H9 (cell line): ENCODE measurements at regions not wholly inside any gene's neighbourhood (a gene's known extent, or its start where the extent isn't known, plus 50 kb on each side); places are given as distances from the start of the nearest gene placed in this dataset.

ENCODE experiments used
- DNase-seq: peaks from one replicate; pipeline ENCODE4 v3.0.0-alpha.2; 2017
- H2AFZ ChIP-seq: one replicate; pipeline ENCODE4 v1.6.1; 2013; ENCODE audit warnings: mild to moderate bottlenecking, low read length, control low read depth, moderate library complexity
- H2AK5ac ChIP-seq: 2 replicates; pipeline ENCODE4 v1.6.1; 2013; ENCODE audit warnings: low read length, control low read depth, mixed read lengths; ENCODE audit not compliant: insufficient read length
- H2BK120ac ChIP-seq: one replicate; pipeline ENCODE4 v1.6.1; 2013; ENCODE audit warnings: low read depth, mild to moderate bottlenecking, low read length, control low read depth, inconsistent platforms; ENCODE audit not compliant: poor library complexity, severe bottlenecking
- H2BK12ac ChIP-seq: 2 replicates; pipeline ENCODE4 v1.6.1; 2013; ENCODE audit warnings: low read length, control low read depth, mixed read lengths, low read depth; ENCODE audit not compliant: insufficient read length
- H2BK15ac ChIP-seq: 2 replicates; pipeline ENCODE4 v1.6.1; 2013; ENCODE audit warnings: low read depth, low read length, control low read depth
- H2BK20ac ChIP-seq: one replicate; pipeline ENCODE4 v1.6.1; 2013; ENCODE audit warnings: low read depth, mild to moderate bottlenecking, low read length, control low read depth, inconsistent platforms; ENCODE audit not compliant: poor library complexity, severe bottlenecking
- H2BK5ac ChIP-seq: 2 replicates; pipeline ENCODE4 v1.6.1; 2013; ENCODE audit warnings: low read length, control low read depth, mixed read lengths; ENCODE audit not compliant: insufficient read length
- H3K14ac ChIP-seq: 2 replicates; pipeline ENCODE4 v1.6.1; 2013; ENCODE audit warnings: low read length, control low read depth; ENCODE audit not compliant: insufficient read depth
- H3K18ac ChIP-seq: 2 replicates; pipeline ENCODE4 v1.6.1; 2013; ENCODE audit warnings: low read depth, mild to moderate bottlenecking, mixed read lengths, low read length, control low read depth; ENCODE audit not compliant: insufficient read length
- H3K23ac ChIP-seq: 2 replicates; pipeline ENCODE4 v1.6.1; 2013; ENCODE audit warnings: low read length, control low read depth, mixed read lengths, low read depth; ENCODE audit not compliant: insufficient read length
- H3K23me2 ChIP-seq: 2 replicates; pipeline ENCODE4 v1.6.1; 2013; ENCODE audit warnings: low read depth, mild to moderate bottlenecking, mixed read lengths, low read length, control low read depth; ENCODE audit not compliant: insufficient read length, poor library complexity, severe bottlenecking
- H3K27ac ChIP-seq: 2 replicates; pipeline ENCODE4 v1.5.1; 2013; ENCODE audit warnings: low read length, control low read depth, mixed read lengths, low read depth; ENCODE audit not compliant: insufficient read length
- H3K27me3 ChIP-seq: 2 replicates; pipeline ENCODE4 v1.6.1; 2013; ENCODE audit warnings: low read length, control low read depth, inconsistent platforms; ENCODE audit not compliant: insufficient read depth
- H3K4ac ChIP-seq: 2 replicates; pipeline ENCODE4 v1.6.1; 2013; ENCODE audit warnings: low read depth, mild to moderate bottlenecking, control low read depth, inconsistent platforms, low read length, moderate library complexity
- H3K4me1 ChIP-seq: 2 replicates; pipeline ENCODE4 v1.6.1; 2013; ENCODE audit warnings: low read length, control low read depth, inconsistent platforms; ENCODE audit not compliant: insufficient read depth
- H3K4me2 ChIP-seq: 2 replicates; pipeline ENCODE4 v1.6.1; 2013; ENCODE audit warnings: low read length, control low read depth, mixed read lengths; ENCODE audit not compliant: insufficient read length, insufficient read depth
- H3K56ac ChIP-seq: 2 replicates; pipeline ENCODE4 v1.6.1; 2013; ENCODE audit warnings: low read depth, mild to moderate bottlenecking, mixed read lengths, low read length, control low read depth; ENCODE audit not compliant: insufficient read length
- H3K79me1 ChIP-seq: 2 replicates; pipeline ENCODE4 v1.6.1; 2013; ENCODE audit warnings: low read depth, mild to moderate bottlenecking, moderate library complexity, low read length, control low read depth, inconsistent platforms; ENCODE audit not compliant: insufficient read depth, poor library complexity, severe bottlenecking
- H3K79me2 ChIP-seq: 2 replicates; pipeline ENCODE4 v1.6.1; 2013; ENCODE audit warnings: low read length, control low read depth, inconsistent platforms; ENCODE audit not compliant: insufficient read depth
- H3K9ac ChIP-seq: 2 replicates; pipeline ENCODE4 v1.6.1; 2013; ENCODE audit warnings: low read length, control low read depth, mixed read lengths; ENCODE audit not compliant: insufficient read length; ENCODE audit errors: extremely low read depth
- H3K9me3 ChIP-seq: one replicate; pipeline ENCODE4 v1.6.1; 2013; ENCODE audit warnings: low read depth, low read length, inconsistent platforms; ENCODE audit not compliant: control insufficient read depth
- H3T11ph ChIP-seq: one replicate; pipeline ENCODE4 v1.6.1; 2013; ENCODE audit warnings: mild to moderate bottlenecking, low read length, control low read depth, inconsistent platforms
- H4K20me1 ChIP-seq: one replicate; pipeline ENCODE4 v1.6.1; 2013; ENCODE audit not compliant: control insufficient read depth, insufficient read length, insufficient read depth
- H4K5ac ChIP-seq: 2 replicates; pipeline ENCODE4 v1.6.1; 2013; ENCODE audit warnings: low read depth, mild to moderate bottlenecking, mixed read lengths, low read length, control low read depth; ENCODE audit not compliant: insufficient read length
- H4K8ac ChIP-seq: replicated peaks from 2 replicates; pipeline ENCODE4 v1.6.1; 2013; ENCODE audit warnings: low read length, control low read depth, mixed read lengths, low read depth; ENCODE audit not compliant: insufficient read length
- H4K91ac ChIP-seq: 2 replicates; pipeline ENCODE4 v1.6.1; 2013; ENCODE audit warnings: low read depth, mild to moderate bottlenecking, moderate library complexity, mixed read lengths, low read length, control low read depth; ENCODE audit not compliant: insufficient read length
- H3K27ac Mint-ChIP-seq, 3 experiments: 2 replicates in 2 of 3; 3 replicates in 1 of 3; pipeline ENCODE4 v1.8.0; 2020 to 2021; ENCODE audit warnings: mixed read lengths in 3 of 3, mild to moderate bottlenecking in 1 of 3, moderate library complexity in 1 of 3
- H3K27me3 Mint-ChIP-seq: 2 replicates; pipeline ENCODE4 v1.8.0; 2021; ENCODE audit warnings: low read depth, mild to moderate bottlenecking, moderate library complexity, mixed read lengths
- H3K36me3 Mint-ChIP-seq, 3 experiments: 2 replicates in 2 of 3; 3 replicates in 1 of 3; pipeline ENCODE4 v1.8.0; 2020 to 2021; ENCODE audit warnings: low read depth in 3 of 3, mixed read lengths in 3 of 3; ENCODE audit not compliant: insufficient read depth in 1 of 3
- H3K4me1 Mint-ChIP-seq, 2 experiments: 2 replicates each; pipeline ENCODE4 v1.8.0; 2020; ENCODE audit warnings: mixed read lengths in 2 of 2
- H3K4me3 Mint-ChIP-seq, 2 experiments: 2 replicates in 1 of 2; 3 replicates in 1 of 2; pipeline ENCODE4 v1.8.0; 2020 to 2021; ENCODE audit warnings: mild to moderate bottlenecking in 2 of 2, mixed read lengths in 2 of 2, moderate library complexity in 1 of 2
- H3K9me3 Mint-ChIP-seq, 2 experiments: 2 replicates in 1 of 2; 3 replicates in 1 of 2; pipeline ENCODE4 v1.8.0; 2020; ENCODE audit warnings: mild to moderate bottlenecking in 2 of 2, mixed read lengths in 2 of 2, moderate library complexity in 1 of 2
- WGBS: extraction: QIAGEN DNeasy Blood & Tissue Kit; methylation state at CpG from one replicate; pipeline ENCODE4 v1.1.7; 2013; ENCODE audit warnings: missing lambda C conversion rate, low lambda C conversion rate, mixed read lengths; ENCODE audit not compliant: insufficient read length; ENCODE audit errors: extremely low coverage; 5-methylcytosine and 5-hydroxymethylcytosine counted together
- TF ChIP-seq, protein P1 (sequence below): fragments of 200-600 bp; sonication (generic); conservative IDR thresholded peaks from 3 replicates; pipeline ENCODE4 v1.8.0; 2021; ENCODE audit warnings: antibody characterized with exemption, mild to moderate bottlenecking

DNA sequence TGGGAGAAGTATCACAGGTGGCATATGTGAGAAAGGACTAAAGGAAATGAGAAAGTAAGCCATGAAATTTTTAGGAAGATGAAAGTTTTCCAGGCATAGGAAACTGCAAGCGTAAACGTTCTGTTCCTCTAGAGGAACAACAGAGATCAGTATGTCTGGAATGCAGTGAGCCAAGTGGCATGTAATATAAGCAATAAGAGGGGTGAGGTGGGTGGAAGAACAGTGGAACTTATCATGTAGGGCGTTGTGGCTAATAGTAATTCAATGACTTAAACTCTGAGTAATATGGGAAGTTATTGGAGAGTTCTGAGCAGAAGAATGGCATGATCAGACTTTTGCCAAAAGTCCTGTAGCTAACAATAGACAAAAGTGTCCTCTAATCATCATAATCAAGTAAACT is 902.9 kb downstream of the EPHA3 start:
- H3K56ac ChIP-seq: no peak overlapping the region
- H2AFZ ChIP-seq: peak overlapping the region; percentile 14
- H3K14ac ChIP-seq: no peak overlapping the region
- H3K36me3 Mint-ChIP-seq: no peaks in the 10 kb centered on the region; a peak in 1 of 7 replicates
- no peak for DNase-seq
- H4K8ac ChIP-seq: no peak overlapping the region
- H3K4ac ChIP-seq: no peak overlapping the region
- no peaks in the 10 kb centered on the region for H3K23me2 ChIP-seq
- H3K9me3 ChIP-seq: no peaks in the 10 kb centered on the region
- no peak overlapping the region for H3K27ac Mint-ChIP-seq
- no peak overlapping the region for H3K4me3 Mint-ChIP-seq
- no CpG with 5 or more reads among the region's 3 CpGs for WGBS
- H4K91ac ChIP-seq: no peak overlapping the region
- no peaks in the 10 kb centered on the region for H4K20me1 ChIP-seq
- no peak overlapping the region for H3K9ac ChIP-seq
- H3K18ac ChIP-seq: no peak overlapping the region
- no peaks in the 10 kb centered on the region for H3K27me3 ChIP-seq
- no peak overlapping the region for H2AK5ac ChIP-seq
- no peak overlapping the region for H3T11ph ChIP-seq
- no peak overlapping the region for H2BK12ac ChIP-seq
- H3K27ac ChIP-seq: no peak overlapping the region
- no peak overlapping the region for H2BK20ac ChIP-seq
- H3K4me1 ChIP-seq: peaks cover 3% of the 10 kb centered on the region; the same call in 1 of the 2 replicates
- no peak overlapping the region for H2BK15ac ChIP-seq
- H3K4me1 Mint-ChIP-seq: peaks cover 11 to 23% of the 10 kb centered on the region in 2 experiments
- no peak overlapping the region for H3K23ac ChIP-seq
- no peak overlapping the region for H2BK120ac ChIP-seq
- H4K5ac ChIP-seq: no peak overlapping the region
- no peak overlapping the region for H2BK5ac ChIP-seq
- H3K27me3 Mint-ChIP-seq: no peaks in the 10 kb centered on the region
- H3K4me2 ChIP-seq: no peak overlapping the region
- H3K9me3 Mint-ChIP-seq: peaks cover 0 to 3% of the 10 kb centered on the region in 2 experiments; a peak in 1 of 5 replicates
- H3K79me2 ChIP-seq: no peaks in the 10 kb centered on the region
- TF ChIP-seq, protein P1, sequence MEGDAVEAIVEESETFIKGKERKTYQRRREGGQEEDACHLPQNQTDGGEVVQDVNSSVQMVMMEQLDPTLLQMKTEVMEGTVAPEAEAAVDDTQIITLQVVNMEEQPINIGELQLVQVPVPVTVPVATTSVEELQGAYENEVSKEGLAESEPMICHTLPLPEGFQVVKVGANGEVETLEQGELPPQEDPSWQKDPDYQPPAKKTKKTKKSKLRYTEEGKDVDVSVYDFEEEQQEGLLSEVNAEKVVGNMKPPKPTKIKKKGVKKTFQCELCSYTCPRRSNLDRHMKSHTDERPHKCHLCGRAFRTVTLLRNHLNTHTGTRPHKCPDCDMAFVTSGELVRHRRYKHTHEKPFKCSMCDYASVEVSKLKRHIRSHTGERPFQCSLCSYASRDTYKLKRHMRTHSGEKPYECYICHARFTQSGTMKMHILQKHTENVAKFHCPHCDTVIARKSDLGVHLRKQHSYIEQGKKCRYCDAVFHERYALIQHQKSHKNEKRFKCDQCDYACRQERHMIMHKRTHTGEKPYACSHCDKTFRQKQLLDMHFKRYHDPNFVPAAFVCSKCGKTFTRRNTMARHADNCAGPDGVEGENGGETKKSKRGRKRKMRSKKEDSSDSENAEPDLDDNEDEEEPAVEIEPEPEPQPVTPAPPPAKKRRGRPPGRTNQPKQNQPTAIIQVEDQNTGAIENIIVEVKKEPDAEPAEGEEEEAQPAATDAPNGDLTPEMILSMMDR: no peak
- H3K79me1 ChIP-seq: no peaks in the 10 kb centered on the region
